AG08396 (cell line): ENCODE measurements at regions not wholly inside any gene's neighbourhood (a gene's known extent, or its start where the extent isn't known, plus 50 kb on each side); places are given as distances from the start of the nearest gene placed in this dataset.
A peak's percentile ranks its signal among the peaks of the same experiment; 100 is the strongest.

Experiments
- DNase-seq: peaks from one replicate; pipeline ENCODE4 v3.0.0; 2012; ENCODE audit warnings: low spot score, mixed read lengths

DNA sequence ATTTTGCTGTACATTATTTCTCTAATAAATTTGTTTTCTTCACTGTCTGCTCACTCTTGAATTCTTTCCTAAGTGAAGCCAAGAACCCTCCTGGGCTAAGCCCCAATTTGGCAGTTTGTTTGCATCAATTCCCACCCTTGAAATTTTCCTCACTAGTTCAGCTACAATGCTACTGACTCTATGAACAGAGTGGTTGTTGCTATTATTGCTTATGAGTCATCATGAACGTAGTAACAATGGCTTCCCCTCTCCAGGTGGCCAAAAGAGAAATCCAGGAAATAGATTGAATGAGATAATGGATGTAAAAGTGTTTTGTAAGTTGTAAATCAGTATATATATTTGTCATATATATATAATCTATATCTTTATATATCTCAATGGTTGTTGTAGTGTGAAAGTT lies 193.0 kb downstream of the URB2 start:
- no peak for DNase-seq

DNA sequence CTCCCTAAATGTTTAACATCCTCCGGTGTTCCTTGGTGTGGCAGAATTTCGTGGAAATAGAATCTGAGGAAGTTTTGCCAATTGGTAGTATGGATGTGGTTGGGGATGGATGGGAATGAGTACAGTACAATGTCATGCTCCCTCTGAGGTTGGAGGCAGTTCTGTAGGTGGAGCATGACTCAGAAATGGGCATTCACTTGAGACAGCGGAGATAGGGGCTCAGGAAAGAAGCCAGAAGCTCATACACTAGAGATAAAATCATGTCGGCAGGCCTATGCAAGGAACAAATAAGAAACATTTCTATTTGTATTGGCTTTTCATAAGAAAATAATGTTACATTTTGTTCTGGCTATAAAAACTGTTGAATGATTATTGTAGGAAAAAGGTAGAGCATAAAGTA lies 196.0 kb downstream of the URB2 start:
- no peak for DNase-seq

GRCh38 chr1:229825042-229825441 lies 199.0 kb downstream of the URB2 start:
- no peak for DNase-seq

- DNase-seq = no peak
These were observed 202.4 kb downstream of the URB2 start for GRCh38 chr1:229828461-229828860.

DNA sequence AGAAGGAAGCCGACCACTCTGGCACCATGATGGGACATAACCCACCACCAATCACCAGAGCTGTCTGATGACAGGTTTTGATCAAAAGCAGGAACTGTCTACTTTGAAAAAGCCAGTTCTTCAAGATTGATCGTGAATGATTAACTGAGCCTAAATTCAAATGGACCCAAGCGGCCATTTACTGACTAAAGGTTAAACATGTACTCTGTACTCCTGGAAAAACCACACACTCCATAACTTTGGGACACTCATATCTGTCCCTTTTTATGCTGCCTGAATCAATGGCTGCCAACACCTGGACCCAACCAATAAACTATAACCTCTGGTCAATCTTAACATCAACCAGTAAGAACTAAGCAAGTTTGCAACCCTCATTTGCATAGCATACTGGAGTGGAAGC lies 206.6 kb downstream of the URB2 start:
- no peak for DNase-seq

DNA sequence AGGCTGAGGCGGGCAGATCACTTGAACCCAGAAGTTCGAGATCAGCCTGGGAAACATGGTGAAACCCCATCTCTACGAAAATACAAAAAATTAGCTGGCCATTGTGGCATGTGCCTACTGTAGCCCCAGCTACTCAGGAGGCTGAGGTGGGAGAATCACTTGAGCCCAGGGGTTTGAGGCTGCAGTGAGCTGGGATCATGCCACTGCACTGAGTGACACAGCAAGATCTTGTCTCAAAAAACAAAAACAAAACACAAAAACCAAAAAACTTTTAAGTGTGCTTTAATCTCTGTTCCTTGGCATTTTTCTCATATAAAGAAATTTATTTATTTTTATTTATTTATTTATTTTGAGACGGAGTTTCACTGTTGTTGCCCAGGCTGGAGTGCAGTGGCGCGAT lies 208.2 kb downstream of the URB2 start:
- DNase-seq = no peak

- no peak for DNase-seq
These were observed 209.2 kb downstream of the URB2 start for GRCh38 chr1:229835226-229835625.

DNA sequence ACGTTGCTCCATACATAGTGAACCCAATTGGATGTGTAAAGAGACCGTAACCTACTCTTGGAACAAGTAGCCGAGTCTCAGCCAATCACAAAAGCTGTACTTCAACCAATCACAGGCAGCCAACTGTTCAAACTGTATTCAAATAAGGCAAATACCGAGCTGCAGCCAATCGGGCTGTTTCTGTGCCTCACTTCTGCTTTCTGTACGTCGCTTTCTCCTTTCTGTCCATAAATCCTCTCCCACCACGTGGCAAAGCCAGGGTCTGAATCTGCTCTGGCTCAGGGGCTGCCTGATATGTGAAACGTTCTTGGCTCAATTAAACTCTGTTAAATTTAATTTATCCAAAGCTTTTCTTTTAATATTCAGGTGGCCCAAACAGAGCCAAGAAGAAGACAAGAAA lies 210.3 kb downstream of the URB2 start:
- no peak for DNase-seq

- DNase-seq = no peak
These were observed 212.2 kb downstream of the URB2 start for GRCh38 chr1:229838204-229838603.

DNA sequence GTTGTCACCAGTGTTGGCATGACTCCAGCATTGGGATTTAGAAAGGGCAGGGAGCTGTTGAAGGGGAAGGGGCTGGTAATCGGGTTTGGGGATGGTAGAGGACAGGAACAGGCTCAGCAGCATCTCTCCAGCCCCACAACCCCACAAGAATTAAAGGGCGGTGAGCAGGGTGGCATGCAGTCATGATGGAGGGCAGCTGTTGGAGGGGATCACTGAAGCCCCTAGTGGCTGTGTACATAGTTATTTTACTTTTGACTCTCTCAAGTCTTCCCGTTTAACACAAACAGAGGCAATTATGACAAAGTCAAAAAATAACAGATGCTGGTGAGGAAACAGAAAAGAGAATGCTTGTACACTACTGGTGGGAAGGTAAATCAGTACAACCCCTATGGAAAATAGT lies 213.8 kb downstream of the URB2 start:
- DNase-seq = no peak

GRCh38 chr1:229841230-229841629 lies 215.2 kb downstream of the URB2 start:
- DNase-seq = no peak

GRCh38 chr1:229842302-229843255 lies 216.5 kb downstream of the URB2 start:
- no peak for DNase-seq

DNA sequence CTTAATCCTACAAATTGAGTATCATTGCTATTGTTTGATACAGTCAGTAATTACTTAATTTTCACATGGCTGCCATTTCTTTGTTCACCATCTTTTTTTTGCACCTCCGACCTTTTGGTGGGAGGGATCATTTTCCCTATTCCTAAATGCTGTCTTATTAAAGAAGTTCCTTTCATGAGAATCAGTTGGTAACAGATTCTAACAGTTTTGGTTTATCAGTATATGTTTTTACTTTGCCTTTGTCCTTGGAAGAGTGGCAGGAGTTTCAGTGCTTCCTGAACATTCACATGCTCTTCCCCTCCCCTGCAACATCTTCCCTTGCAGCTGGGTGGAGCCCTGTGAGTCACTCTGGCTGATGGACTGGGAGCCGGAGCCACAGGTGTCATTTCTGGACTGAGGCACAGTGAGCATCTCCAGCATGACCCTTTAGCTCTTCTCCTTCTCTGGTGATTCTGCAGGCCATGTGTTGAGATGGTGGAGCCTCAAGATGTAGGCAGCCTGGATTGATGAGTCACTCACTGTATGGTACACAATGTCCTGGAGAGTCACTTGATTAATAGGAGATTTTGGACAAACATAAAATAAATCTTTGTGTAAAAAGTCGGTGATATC lies 217.7 kb downstream of the URB2 start:
- DNase-seq = no peak

DNA sequence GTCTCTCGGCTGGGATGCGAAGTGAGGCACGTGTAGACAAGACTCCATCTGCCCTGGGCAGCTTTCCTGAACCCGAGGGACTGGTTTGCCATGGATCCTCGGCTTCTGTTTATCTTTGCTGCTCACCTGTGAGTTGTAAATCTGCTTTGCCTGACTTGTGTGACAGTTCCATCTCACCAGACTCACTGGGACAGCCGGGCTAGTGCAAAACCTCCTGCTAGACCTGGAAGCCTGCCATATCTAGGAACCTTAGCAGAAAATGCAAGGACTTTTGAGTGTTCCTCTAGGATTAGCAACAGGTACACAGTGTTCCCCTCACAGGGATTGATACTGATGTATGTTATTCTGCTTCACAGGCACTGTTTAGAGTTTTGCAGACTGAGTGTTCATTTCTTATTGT lies 218.6 kb downstream of the URB2 start:
- DNase-seq = no peak

DNA sequence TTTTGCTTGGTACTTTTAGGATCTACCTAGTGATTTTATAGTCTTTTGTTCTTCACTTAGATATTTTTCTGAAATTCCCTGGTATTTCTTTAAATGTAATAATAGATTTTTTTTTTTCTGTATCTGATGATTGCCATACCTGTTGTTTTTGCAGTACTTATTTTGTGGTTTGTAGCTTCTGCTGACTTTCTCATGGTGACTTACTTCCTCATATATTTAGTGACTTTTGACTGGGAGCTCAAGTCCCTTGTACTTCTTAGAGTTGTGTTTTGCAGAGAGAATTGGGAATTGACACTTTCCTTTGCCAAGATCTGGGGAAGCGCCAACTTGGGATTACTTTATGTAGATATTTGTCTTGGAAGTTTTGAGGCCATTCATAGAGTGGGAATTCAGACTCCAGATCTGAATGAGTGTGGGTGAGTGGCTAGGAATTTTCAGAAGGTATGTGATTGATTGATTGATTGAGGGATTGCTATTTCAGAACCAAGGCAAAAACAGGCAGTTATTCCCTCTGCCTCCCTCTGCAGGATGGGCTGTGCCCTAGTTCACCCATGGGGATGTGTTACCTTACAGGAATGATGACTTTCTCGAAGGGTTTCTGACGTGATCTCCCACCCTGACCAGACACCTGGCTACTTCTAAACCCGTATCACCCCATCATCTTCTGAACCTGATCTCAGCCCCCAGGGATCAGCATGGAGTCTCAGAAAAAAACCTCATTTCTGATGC lies 219.5 kb downstream of the URB2 start:
- no peak for DNase-seq

- DNase-seq = no peak
These were observed 220.3 kb downstream of the URB2 start for GRCh38 chr1:229846351-229846750.

DNA sequence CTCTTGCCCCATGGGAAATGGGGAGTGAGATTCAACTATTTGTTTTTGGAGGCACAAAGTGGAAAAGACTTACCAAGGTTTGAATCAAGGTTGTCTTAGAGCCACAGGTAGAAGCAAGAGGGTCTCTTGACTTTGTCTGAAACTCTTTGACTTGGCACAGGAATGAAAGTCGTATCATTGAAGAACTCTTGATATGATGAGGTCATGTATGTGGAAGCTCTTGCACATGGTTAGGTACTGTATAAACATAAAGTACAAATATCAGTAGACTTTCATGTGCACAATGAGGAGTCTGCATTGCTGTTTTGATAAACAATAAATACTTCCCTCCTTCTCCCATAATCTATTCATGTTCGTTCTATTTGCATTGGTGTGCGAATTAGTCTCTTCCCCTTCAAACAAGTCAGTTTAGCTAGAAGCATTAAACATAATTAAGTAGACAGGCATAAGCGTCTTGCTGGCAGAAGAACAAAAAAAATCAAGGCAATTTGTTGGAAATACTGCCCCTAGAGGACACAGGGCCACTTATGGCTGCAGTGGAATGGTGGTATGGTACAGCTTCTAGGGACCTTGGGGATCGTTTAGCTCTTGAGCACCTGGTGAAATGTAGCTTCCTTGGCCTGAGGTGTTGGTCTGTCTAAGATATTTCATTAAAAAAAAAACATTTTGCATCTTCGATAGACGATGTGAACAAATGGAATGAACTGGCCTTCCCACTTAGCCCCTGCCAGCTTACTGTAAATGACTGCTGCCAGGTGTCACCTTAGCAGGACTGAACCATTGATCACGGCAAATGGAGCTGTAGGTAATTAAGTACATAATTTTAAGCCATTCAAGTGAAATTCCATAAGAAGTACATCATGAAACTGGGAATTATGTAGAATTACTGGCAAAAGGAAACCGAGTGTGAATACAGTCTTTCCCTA lies 218.0 kb upstream of the GALNT2 start:
- DNase-seq = peak; percentile 21

DNA sequence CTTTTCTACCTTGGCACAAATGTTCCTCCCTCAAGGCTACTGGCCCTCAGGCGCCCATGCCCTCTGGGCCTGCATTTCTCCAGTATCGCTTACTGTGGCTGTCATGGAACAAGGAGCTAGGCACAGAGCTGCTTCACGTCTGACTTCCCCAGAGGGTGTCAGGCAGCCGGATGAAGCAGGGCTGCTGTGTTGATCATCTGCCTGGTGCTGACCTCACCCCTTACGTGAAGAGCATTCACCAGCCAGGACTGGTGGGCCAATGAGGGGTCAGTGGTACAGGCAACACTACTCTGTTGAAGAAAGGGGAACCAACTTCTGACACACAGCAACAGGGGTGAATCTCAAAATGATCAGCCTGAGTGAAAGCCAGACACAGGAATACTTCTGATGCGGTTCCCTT lies 215.5 kb upstream of the GALNT2 start:
- DNase-seq = no peak

DNA sequence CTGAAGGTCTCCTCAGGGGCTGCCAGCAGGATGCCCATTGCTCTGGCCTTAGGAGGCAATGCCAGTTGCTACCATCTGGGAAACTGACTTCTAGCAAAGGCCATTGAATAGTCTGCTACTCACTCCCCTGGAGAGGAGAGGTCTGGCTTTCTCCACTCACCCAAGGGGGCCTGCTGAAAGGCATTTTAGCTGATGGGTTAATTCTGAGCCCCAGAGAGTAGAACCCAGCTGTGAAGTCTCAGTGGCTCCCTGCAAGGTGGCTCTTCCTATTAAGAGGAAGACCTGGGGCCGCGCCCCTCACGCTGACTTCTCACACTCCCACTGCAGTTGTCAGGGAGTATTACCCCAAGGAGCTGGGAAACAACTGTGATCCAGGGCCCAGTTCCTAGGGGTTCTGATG lies 213.3 kb upstream of the GALNT2 start:
- no peak for DNase-seq

DNA sequence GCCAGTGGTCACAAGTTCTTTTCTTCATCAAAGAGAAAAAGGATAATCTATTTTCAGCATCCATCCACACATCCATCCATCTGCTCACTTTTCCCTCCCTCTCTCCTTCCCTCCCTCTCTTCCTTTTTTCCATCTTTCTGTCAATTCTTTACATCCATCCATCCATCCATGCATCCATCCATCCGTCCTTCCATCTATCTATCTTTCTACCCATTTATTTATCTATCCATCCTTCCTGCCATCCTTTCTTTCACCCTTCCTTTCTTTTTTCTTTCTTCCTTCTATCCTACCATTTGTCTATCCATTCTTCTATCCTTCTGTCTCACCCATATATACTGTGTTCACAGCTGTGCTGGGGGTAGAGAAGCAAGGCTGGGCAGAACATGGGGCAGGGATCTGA lies 212.4 kb upstream of the GALNT2 start:
- no peak for DNase-seq

- DNase-seq = no peak
These were observed 210.9 kb upstream of the GALNT2 start for GRCh38 chr1:229856009-229856650.
